Stimulated activated CD4-positive, alpha-beta T cell treated with anti-CD3 and anti-CD28 coated beads, Interleukin-4, amount 100 ng/mL, for 1 hour (primary cell): ENCODE measurements at regions not wholly inside any gene's neighbourhood (a gene's known extent, or its start where the extent isn't known, plus 50 kb on each side); places are given as distances from the start of the nearest gene placed in this dataset.
"Not testable (repeated sequence)": the region's sequence is repeated elsewhere in the genome, so short reads cannot be mapped to it uniquely, and the experiment has no call there.

Experiments
- DNase-seq: peaks from one replicate; pipeline ENCODE4 v3.0.0-alpha.2; 2020

- no peak for DNase-seq
These were observed 70.7 kb upstream of the TAB2 start for GRCh38 chr6:149246691-149247384.

- no peak for DNase-seq
These were observed 70.1 kb upstream of the TAB2 start for GRCh38 chr6:149247385-149247763.

- DNase-seq = not testable (repeated sequence)
These were observed 69.2 kb upstream of the TAB2 start for GRCh38 chr6:149248263-149248662.

GRCh38 chr6:149248693-149249369, 68.7 kb upstream of the TAB2 start:
- DNase-seq = no peak

- DNase-seq = no peak
These were observed 67.8 kb upstream of the TAB2 start for GRCh38 chr6:149249370-149250357.

GRCh38 chr6:149250951-149251350, 66.6 kb upstream of the TAB2 start:
- no peak for DNase-seq

GRCh38 chr6:149252622-149253021, 64.9 kb upstream of the TAB2 start:
- no peak for DNase-seq

GRCh38 chr6:149254253-149254652, 63.3 kb upstream of the TAB2 start:
- no peak for DNase-seq

GRCh38 chr6:149259753-149260152, 57.8 kb upstream of the TAB2 start:
- no peak for DNase-seq

- DNase-seq = no peak
These were observed 57.2 kb upstream of the TAB2 start for GRCh38 chr6:149260214-149260874.

- DNase-seq = no peak
These were observed 56.0 kb upstream of the TAB2 start for GRCh38 chr6:149261364-149262040.

GRCh38 chr6:149263321-149263720, 54.2 kb upstream of the TAB2 start:
- no peak for DNase-seq

- DNase-seq = peak; percentile 11
These were observed 52.9 kb upstream of the TAB2 start for GRCh38 chr6:149264629-149265028.

GRCh38 chr6:149265945-149266344, 51.6 kb upstream of the TAB2 start:
- no peak for DNase-seq

GRCh38 chr6:149266659-149267058, 50.9 kb upstream of the TAB2 start:
- no peak for DNase-seq

GRCh38 chr6:149267072-149267471, 50.4 kb upstream of the TAB2 start:
- DNase-seq = no peak

GRCh38 chr6:149267513-149268043, 49.9 kb upstream of the TAB2 start:
- no peak for DNase-seq
